ENCODE measurements at regions not wholly inside any gene's neighbourhood (a gene's known extent, or its start where the extent isn't known, plus 50 kb on each side); places are given as distances from the start of the nearest gene placed in this dataset.

GRCh38 chr1:96002969-96003964 is 718.3 kb upstream of the PTBP2 start:
- peak; percentile 44 for DNase-seq (ENCODE audit: low spot score)

DNA sequence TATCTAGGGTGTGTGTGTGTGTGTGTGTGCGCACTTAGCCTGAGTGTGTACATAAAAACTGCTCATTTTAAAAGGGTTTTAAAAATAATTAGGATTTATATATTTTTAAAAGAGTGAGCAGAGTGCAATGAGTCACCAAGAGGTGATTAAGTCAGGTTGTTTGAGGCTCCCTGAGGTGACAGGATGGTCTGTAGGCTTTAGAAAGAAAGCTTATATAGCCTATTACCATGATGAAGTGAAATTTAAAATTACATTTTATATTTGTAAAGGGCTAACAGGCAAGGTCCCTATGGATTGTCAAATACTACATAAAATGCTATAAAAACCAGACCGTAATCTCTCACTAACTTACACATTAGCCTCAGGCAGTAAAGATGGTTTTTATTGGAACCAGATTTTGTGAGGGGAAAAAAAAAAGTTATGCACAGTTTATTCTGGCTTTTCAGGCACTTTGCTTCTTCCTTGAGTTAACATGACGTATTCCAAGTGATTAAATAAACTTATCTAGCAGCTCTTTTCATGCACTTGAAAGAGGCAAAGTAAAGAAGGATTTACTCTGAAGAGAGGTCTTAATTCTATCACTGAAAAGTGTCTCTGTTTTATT is 711.7 kb upstream of the PTBP2 start:
- DNase-seq (ENCODE audit: low spot score) = no peak

DNA sequence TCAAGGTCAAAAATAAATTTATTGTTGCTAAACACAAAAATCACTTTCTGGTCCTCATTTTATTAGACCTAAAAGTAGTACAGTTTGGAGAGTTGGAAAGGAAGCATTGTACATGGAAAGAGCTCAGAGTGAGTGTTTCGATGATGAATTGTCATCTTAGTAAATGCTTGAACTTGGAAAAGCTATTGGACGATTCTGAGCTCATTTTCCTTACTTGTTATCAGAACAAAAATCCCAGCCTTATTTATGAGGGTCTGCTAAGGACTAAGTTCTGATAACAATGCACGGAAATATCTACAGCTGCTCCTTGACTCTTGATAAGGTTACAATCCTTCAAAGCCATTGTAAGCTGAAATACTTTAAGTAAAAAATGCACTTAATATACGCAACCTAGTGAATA is 710.0 kb upstream of the PTBP2 start:
- DNase-seq (ENCODE audit: low spot score) = no peak

DNA sequence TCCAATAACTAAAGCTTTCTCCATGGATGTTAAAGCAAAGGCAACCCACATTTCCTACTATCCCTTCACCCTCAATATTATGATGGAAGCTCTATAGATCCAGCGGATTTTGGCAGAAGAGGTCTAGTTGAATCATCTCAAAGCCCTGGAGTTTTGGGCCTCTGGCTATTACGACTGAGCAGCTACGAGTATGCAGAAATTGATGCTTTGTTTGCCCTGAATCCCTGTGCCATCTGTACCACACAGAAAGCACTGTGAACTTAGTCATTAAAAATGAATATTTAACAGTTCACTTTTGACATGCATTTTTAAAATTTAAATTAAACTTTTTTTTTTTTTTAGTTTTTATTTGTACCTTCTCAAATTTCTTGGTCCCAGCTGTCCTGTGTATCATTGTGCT is 705.4 kb upstream of the PTBP2 start:
- no peak for DNase-seq (ENCODE audit: low spot score)

- DNase-seq (ENCODE audit: low spot score) = no peak
Observed at GRCh38 chr1:96020378-96020777, 701.2 kb upstream of the PTBP2 start.

- DNase-seq (ENCODE audit: low spot score) = no peak
Observed at GRCh38 chr1:96025062-96025461, 696.5 kb upstream of the PTBP2 start.

GRCh38 chr1:96028071-96028470 is 693.5 kb upstream of the PTBP2 start:
- no peak for DNase-seq (ENCODE audit: low spot score)

GRCh38 chr1:96030312-96030711 is 691.3 kb upstream of the PTBP2 start:
- DNase-seq (ENCODE audit: low spot score) = no peak

- no peak for DNase-seq (ENCODE audit: low spot score)
Observed at GRCh38 chr1:96034006-96034405, 687.6 kb upstream of the PTBP2 start.

DNA sequence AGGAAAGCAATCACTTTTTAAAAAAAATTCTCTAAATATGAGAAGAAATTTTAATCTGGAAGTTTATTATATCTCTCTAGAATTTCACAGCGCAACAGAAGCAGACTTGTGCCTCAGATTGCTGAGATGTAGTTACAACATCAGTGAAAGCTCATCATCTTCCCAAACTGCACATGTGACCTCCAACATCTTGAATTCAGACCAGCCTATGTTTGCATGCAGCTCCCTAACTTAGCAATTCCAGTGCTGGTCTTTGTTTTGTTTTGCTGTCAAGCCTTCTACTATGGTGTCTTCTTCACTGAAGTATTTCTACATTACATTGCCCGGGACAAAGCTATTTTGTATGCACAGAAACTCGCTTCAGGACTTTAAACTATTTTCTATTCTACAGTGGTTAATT is 684.8 kb upstream of the PTBP2 start:
- no peak for DNase-seq (ENCODE audit: low spot score)

- DNase-seq (ENCODE audit: low spot score) = no peak
Observed at GRCh38 chr1:96038636-96039035, 682.9 kb upstream of the PTBP2 start.

DNA sequence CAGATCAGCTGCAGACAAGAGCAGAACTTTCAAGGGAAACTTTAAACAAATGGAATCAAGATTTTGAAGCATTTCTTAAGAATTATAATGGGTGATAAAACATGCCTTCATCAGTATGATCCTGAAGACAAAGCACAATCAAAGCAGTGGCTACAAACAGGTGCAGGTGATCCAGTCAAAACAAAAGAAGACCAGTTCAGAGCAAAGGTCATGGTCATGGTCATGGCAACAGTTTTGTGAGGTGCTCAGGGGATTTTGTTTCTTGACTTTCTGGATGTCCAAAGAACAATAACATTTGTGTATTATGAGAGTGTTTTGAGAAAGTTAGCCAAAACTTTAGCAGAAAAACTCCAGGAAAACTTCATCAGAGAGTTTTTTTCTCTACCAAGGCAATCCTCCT is 681.7 kb upstream of the PTBP2 start:
- no peak for DNase-seq (ENCODE audit: low spot score)

GRCh38 chr1:96041470-96041869 is 680.1 kb upstream of the PTBP2 start:
- no peak for DNase-seq (ENCODE audit: low spot score)

DNA sequence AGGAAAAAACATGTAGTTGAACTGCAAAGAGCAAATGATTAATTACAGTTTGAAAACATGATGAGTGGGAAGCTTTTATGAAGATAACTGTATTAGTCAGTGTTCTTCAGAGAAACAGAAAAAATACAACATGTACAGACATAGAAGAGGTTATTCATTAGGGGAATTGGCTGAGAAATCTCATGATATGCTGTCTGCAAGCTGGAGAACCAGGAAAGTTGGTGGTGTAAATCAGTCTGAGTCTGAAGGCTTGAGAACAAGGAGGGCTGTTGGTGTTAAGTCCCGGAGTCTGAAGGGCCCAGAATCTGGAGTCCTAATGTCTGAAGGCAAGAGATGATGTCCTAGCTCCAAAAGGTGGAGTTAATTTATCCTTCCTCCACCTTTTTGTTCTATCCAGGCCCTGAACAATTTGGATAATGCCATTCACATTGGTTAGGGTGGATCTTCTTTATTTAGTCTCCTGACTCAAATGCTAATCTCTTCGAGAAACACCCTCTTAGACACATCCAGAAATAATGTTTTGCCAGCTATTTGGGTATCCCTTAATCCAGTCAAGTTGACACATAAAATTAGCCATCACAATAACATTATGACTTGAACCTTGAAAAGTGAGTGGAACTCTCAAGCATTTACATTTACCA is 672.9 kb upstream of the PTBP2 start:
- DNase-seq (ENCODE audit: low spot score) = no peak

DNA sequence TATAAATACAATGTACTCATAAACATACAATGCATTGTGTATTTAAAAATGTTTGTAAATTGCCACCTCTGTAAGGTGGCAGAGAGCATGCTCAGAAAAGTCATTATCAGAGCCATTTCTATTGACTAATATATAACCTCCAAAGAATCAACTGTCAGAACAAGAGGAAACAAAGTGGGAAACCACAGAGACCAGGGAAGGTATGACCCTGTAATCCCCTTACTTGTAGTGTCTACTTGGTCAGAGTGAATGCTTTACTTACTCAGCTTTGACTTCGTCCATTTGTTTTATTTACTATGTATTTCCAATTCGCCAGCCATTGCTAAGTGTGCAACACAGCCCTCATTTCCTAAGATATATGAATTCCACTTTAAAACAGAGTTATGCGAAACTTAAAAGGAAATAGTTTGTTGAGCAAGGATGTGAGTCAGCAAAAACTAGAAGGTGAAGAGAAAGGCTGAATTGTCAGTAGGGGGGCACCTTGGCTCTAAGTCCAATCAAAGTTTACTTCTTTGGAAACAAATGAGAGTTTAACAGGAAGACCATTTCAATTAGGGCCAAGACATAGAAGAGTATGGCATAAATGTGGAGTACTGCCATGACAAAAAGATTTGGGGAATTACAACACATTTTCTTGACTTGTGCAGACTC is 671.7 kb upstream of the PTBP2 start:
- no peak for DNase-seq (ENCODE audit: low spot score)

DNA sequence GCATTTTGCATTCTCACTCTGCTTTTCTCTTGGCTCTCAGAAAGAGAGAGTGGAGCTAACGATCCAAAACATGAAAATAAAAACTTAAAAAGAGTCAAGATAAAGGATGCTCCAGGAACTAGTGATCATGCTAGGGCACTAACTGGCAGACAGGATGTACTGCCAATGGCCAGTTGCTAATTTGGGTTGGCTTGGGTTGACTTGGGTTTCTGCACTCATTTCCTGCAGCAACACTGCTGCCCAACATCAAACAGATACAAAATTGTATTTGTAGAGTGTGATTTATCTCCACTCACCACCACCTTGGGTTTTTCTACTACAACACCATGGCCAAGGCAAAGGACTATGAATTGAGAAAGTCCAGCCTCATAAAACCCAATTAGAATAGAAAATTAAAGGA is 662.3 kb upstream of the PTBP2 start:
- no peak for DNase-seq (ENCODE audit: low spot score)

DNA sequence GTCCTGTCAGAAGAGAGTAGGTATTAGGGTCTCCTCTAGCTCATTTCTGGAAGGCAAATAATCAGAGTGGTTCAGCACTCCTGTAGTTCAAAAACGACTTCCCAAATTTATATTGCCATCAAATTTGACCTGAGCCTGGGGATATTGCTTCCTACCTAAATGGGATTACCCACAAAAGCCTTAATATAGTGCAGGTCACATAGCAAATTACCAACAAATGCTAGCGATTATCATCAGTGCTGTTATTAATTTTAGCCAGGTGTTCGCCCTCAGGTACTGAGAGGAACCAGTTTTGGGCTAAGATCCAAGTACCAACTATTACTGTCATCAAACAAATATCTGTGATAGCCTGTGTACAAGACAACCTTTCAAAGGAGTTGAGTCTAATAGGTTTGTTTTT is 661.8 kb upstream of the PTBP2 start:
- no peak for DNase-seq (ENCODE audit: low spot score)

DNA sequence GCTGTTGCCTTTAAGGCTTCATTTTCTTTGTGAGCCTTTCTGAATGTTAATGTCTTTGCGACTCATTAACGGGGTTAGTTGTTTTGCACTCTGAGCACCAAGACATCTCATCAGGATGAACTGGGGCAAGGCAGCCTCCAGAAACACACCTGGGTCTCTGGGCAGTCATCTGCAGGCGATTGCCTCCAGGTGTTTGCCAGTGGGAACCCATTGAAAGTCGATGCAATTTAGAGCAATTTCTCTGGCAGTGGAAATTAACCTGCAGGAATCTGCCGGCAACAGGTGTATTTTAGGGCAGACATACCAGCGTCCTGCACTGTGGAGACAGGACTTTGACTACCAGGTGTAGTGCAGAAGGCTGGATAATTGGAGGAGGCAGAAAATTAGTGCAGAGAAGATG is 661.0 kb upstream of the PTBP2 start:
- DNase-seq (ENCODE audit: low spot score) = peak; percentile 10

DNA sequence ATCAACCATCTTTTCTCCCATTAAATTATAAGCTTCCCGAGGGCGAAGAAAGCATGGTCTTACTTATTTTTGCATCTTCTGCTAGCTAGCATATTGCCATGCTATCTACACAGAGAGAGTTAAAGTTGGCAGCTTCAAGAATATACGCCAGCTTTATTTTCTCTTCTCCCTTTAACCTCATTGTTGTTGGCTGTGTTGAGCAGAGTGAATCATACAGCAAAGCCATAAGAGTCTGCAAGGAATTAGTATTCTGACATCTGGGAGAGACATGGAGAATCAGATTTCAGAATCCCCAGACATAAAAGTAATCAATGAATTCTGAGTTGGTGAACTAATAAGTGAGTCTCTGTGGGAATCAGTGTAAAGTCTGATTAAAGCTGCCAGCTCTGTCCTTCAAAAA is 649.6 kb upstream of the PTBP2 start:
- no peak for DNase-seq (ENCODE audit: low spot score)

DNA sequence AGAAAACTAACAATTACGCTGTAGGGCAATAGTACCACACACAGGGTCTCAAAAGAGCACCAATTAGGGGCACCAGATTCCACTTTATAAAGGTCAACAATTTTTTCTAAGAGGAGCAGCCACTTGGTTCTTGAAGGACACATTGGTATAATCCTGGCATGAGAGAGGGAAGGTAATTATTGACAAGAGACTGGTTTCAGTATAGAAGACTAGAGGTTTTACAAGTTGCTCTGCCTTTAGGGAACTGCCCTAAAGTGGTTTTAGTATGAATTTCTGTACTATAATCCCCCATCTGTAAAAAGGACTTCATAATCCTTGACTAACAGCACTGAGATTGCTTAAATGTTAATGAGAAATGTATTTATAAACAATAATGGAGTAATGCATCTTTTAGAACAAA is 648.5 kb upstream of the PTBP2 start:
- DNase-seq (ENCODE audit: low spot score) = no peak

GRCh38 chr1:96074422-96074821 is 647.2 kb upstream of the PTBP2 start:
- no peak for DNase-seq (ENCODE audit: low spot score)

DNA sequence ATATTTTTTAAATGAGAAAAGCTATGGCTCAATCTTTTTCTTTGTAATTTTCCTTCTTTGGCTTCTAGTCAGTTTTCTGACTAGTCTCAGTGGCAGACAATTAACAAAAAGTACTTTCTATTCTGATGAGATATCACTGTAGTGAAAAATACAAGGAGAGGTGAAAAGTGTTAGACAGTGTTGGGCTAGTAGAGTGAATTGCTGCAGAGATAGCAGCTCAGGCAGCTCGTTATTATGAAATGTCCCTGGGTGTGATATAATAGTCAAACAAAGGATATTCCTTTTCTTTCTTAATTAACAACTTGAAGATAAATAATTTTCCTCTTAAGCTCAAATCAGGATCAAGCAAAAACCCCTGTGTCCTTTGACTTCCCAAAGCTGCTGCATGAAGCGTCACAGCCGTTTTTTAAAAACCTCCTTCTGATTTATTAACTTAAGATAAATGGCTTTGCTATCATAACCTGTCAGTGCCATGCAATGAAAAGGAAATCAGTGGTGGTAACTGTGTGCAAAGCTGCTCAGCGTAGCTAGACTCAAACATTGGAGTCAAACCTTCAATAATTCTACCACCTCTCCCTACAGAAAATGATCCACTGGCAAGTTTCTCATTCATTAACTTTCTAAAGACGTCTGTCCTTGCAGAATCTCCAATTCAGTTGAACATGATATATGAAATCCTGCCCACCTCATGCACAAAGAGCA is 646.6 kb upstream of the PTBP2 start:
- no peak for DNase-seq (ENCODE audit: low spot score)

Data from iPS-NIHi11 (cell line).